BJ (cell line): ENCODE measurements at regions not wholly inside any gene's neighbourhood (a gene's known extent, or its start where the extent isn't known, plus 50 kb on each side); places are given as distances from the start of the nearest gene placed in this dataset.

Experiments used
- CTCF ChIA-PET: fragments of 350-600 bp; formaldehyde crosslinking; extraction: SDS; loops from one replicate; lab custom pipeline; 2021; ENCODE audit warnings: antibody characterized with exemption, inconsistent platforms; lab: Yijun Ruan, JAX
- POLR2A ChIA-PET: fragments of 300-600 bp; sonication (Branson Sonifier 250); formaldehyde crosslinking; extraction: SDS; loops from one replicate; lab custom pipeline; 2021; ENCODE audit warnings: antibody characterized with exemption; lab: Charles Lee
- DNase-seq: peaks from one replicate; pipeline ENCODE4 v3.0.0-alpha.2; 2011; ENCODE audit warnings: low read depth
- H3K27me3 ChIP-seq: 2 replicates; pipeline ENCODE4 v1.6.0; 2011; ENCODE audit warnings: low read length; ENCODE audit not compliant: control insufficient read depth, insufficient read depth
- H3K36me3 ChIP-seq: 2 replicates; pipeline ENCODE4 v1.5.1; 2011; ENCODE audit warnings: low read length; ENCODE audit not compliant: control insufficient read depth, insufficient read depth
- H3K4me3 ChIP-seq: 2 replicates; pipeline ENCODE4 v1.5.1; 2011; ENCODE audit warnings: low read depth, mild to moderate bottlenecking, control low read depth, low read length
- CTCF ChIP-seq: IDR thresholded peaks from 2 replicates; pipeline ENCODE4 v1.5.1; 2011; ENCODE audit warnings: low read depth, mild to moderate bottlenecking, control low read depth, inconsistent platforms, low read length, moderate library complexity; ENCODE audit not compliant: insufficient read depth

DNA sequence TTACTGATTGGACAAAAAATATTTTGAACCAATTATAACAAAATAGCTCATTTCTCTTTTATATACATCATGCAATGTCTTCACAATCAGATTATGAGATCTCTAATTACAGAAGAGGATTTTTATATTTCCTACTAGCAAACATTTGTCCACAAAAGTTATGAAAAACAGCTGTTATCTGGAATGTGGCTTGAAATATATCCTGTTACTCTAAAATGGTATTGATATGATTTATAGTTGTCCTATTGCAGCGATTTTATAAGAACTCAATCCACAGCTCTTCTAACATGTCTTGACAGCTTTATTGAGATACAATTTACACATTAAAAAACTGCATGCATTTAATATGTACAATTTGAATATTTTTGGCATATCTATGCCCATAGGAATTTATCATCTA is 779.9 kb upstream of the ACO1 start:
- no peak for DNase-seq
- TF ChIP-seq CTCF, result no peak
- Histone ChIP-seq H3K27me3 (no peaks in the 10 kb centered on the region), H3K36me3 (no peaks in the 10 kb centered on the region), H3K4me3 (no peak overlapping the region)
- POLR2A ChIA-PET, result no interaction called here
- CTCF ChIA-PET, result no interaction called here

DNA sequence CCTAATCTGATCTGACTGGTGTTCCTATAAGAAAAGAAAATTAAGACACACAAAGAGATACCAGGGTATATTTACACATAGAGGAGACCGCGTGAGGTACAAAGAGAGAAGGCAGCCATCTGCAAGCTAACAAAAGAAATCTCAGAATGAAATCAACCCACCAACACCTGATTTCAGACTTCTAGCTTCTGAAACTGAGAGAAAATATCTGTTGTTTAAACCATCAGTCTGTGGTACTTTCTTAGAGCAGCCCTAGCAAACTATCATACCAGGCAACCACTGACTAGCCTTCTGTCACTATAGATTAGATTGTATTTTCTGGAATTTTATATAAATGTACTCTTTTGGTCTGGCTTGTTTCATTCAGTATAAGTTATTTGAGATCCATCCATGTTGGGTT is 779.3 kb upstream of the ACO1 start:
- TF ChIP-seq CTCF, result no peak
- Histone ChIP-seq H3K36me3 (no peaks in the 10 kb centered on the region), H3K27me3 (no peaks in the 10 kb centered on the region), H3K4me3 (no peak overlapping the region)
- DNase-seq, result no peak
- ChIA-PET CTCF (no interaction called here), POLR2A (no interaction called here)

GRCh38 chr9:31606678-31607077 is 777.8 kb upstream of the ACO1 start:
- ChIA-PET CTCF (no interaction called here), POLR2A (no interaction called here)
- Histone ChIP-seq H3K36me3 (no peaks in the 10 kb centered on the region), H3K4me3 (no peak overlapping the region), H3K27me3 (no peaks in the 10 kb centered on the region)
- no peak for DNase-seq
- no peak for TF ChIP-seq CTCF

DNA sequence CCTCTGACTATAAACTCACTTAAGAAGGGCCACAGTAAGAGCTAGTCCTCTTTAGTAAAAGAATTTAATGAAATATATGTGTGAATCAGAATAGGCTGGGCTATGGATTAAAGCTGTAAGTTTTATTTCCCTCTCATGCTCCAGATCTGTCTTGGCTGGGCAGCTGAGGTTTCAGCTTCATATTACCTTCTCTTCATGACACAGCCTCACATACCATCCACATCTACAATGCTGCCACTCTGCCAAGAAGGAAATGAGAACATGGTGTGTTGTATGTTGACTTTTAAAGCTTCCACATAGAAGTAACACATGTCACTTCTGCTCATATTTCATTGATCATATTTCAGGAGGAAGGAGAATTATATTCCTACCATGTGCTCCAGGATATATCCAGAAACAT is 776.0 kb upstream of the ACO1 start:
- no peaks in the 10 kb centered on the region for H3K27me3 ChIP-seq
- no peak for TF ChIP-seq CTCF
- ChIA-PET CTCF (no interaction called here), POLR2A (no interaction called here)
- H3K4me3 ChIP-seq, result no peak overlapping the region
- no peak for DNase-seq
- no peaks in the 10 kb centered on the region for H3K36me3 ChIP-seq

DNA sequence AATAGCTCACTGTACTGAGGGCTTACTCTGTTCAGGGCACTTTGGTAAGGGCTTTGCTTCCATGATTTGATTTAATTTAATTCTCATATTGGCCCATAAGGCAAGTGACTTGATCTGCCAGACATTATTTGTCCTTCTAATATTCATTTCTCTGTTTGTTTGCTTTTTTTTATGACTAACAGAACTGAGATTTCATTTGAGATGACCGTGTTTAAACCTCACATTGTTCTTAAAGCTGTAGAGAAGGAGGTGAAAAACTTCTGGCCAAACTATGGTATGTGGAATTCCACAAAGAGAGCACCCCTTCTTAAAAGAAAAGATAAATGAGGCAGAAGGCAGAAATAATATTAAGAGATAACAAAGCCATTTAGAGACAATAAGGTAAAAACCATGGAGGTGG is 775.6 kb upstream of the ACO1 start:
- ChIA-PET POLR2A (no interaction called here), CTCF (no interaction called here)
- no peaks in the 10 kb centered on the region for H3K36me3 ChIP-seq
- H3K27me3 ChIP-seq, result no peaks in the 10 kb centered on the region
- no peak for DNase-seq
- TF ChIP-seq CTCF, result no peak
- H3K4me3 ChIP-seq, result no peak overlapping the region
